ENCODE measurements at regions not wholly inside any gene's neighbourhood (a gene's known extent, or its start where the extent isn't known, plus 50 kb on each side); places are given as distances from the start of the nearest gene placed in this dataset.
"Not testable (repeated sequence)": the region's sequence is repeated elsewhere in the genome, so short reads cannot be mapped to it uniquely, and the experiment has no call there.

- TF ChIP-seq, protein P1, sequence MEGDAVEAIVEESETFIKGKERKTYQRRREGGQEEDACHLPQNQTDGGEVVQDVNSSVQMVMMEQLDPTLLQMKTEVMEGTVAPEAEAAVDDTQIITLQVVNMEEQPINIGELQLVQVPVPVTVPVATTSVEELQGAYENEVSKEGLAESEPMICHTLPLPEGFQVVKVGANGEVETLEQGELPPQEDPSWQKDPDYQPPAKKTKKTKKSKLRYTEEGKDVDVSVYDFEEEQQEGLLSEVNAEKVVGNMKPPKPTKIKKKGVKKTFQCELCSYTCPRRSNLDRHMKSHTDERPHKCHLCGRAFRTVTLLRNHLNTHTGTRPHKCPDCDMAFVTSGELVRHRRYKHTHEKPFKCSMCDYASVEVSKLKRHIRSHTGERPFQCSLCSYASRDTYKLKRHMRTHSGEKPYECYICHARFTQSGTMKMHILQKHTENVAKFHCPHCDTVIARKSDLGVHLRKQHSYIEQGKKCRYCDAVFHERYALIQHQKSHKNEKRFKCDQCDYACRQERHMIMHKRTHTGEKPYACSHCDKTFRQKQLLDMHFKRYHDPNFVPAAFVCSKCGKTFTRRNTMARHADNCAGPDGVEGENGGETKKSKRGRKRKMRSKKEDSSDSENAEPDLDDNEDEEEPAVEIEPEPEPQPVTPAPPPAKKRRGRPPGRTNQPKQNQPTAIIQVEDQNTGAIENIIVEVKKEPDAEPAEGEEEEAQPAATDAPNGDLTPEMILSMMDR (IDR thresholded peaks at IDR 0.05): no peak
Measured at GRCh38 chr10:45135443-45136198, 134.9 kb downstream of the ZNF22 start.

GRCh38 chr10:45136256-45136655 lies 135.5 kb downstream of the ZNF22 start:
- no peaks in the 10 kb centered on the region for H3K36me3 ChIP-seq
- no peak overlapping the region for H3K4me3 ChIP-seq
- no peak overlapping the region for H3K27ac ChIP-seq
- no peaks in the 10 kb centered on the region for H3K4me1 ChIP-seq
- DNase-seq (ENCODE audit: low spot score): no peak
- TF ChIP-seq, protein P1 (IDR thresholded peaks at IDR 0.05): no peak
- no peaks in the 10 kb centered on the region for H3K27me3 ChIP-seq
- H3K9me3 ChIP-seq: no peaks in the 10 kb centered on the region

More at GRCh38 chr10:45135443-45136198, 134.9 kb downstream of the ZNF22 start:
- no peaks in the 10 kb centered on the region for H3K4me1 ChIP-seq
- H3K27me3 ChIP-seq: no peaks in the 10 kb centered on the region
- no peak overlapping the region for H3K4me3 ChIP-seq
- H3K36me3 ChIP-seq: no peaks in the 10 kb centered on the region
- no peaks in the 10 kb centered on the region for H3K9me3 ChIP-seq
- no peak for DNase-seq (ENCODE audit: low spot score)
- H3K27ac ChIP-seq: no peak overlapping the region

DNA sequence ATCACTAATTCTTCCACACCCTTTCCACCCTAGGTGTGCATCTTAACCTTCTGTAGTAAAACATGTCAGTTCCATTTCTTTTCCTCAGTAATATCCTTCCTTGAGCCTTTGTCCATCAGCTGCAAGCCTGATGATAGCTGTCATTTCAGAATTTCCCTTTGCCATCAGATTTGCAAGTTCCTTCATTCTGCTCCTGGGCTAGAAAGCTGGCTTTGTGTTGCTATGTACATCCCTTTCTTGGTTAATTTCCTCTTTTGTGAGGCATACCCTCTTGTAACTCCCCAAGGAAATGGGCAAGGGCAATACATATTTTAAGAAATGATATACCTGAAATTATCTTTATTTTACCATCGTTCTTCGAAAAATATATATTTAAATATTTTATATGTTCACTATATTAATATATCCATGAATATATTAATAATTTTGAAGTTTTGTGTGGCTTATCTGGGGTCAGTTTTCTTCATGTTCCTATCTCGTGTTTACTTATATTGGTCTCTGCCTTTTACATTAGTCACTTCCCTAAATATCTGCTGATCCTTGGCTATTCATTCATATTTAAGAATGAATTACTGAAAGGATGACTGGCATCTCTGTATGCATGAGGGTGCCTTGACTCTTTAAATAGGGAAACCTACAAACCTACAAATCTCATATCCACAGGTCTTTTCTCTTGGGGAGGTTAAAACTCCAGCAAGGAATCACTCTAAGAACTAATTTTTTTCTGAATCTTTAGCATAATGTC lies 143.8 kb downstream of the ZNF22 start:
- Histone ChIP-seq H3K27me3 (no peaks in the 10 kb centered on the region), H3K4me3 (no peak overlapping the region), H3K36me3 (no peaks in the 10 kb centered on the region), H3K27ac (no peak overlapping the region), H3K4me1 (no peaks in the 10 kb centered on the region), H3K9me3 (no peaks in the 10 kb centered on the region)
- no peak for DNase-seq (ENCODE audit: low spot score)
- TF ChIP-seq, protein P1 (IDR thresholded peaks at IDR 0.05): no peak

DNA sequence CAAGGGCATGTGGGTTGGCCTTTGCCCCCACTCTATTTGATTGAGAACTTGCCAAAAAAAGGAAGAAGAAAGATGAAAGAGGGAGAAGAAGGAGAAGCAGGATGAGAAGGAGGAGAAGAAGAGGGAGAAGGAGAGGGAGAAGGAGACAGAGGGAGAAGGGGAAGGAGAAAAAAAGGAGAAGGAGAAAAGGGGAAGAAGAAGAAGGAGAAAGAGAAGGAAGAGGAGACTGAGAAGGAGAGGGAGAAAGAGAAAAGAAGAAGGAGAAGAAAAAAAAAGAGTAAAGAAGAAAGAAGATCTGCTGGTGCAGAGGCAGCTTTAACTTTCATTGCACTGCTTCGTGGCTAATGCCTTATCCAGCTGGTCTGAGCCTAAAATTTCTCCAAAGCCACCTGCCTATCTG lies 144.4 kb downstream of the ZNF22 start:
- not testable (repeated sequence) for H3K4me3 ChIP-seq; H3K27ac ChIP-seq; H3K9me3 ChIP-seq; H3K27me3 ChIP-seq; H3K4me1 ChIP-seq; DNase-seq (ENCODE audit: low spot score); H3K36me3 ChIP-seq

- H3K27ac ChIP-seq: no peak overlapping the region
- H3K4me3 ChIP-seq: no peak overlapping the region
- TF ChIP-seq, protein P1 (IDR thresholded peaks at IDR 0.05): no peak
- H3K36me3 ChIP-seq: no peaks in the 10 kb centered on the region
- no peak for DNase-seq (ENCODE audit: low spot score)
- no peaks in the 10 kb centered on the region for H3K27me3 ChIP-seq
- no peaks in the 10 kb centered on the region for H3K9me3 ChIP-seq
- no peaks in the 10 kb centered on the region for H3K4me1 ChIP-seq
Measured at GRCh38 chr10:45147000-45147399, 146.3 kb downstream of the ZNF22 start.

GRCh38 chr10:45150997-45151396 lies 150.3 kb downstream of the ZNF22 start:
- Histone ChIP-seq H3K27me3 (no peaks in the 10 kb centered on the region), H3K4me1 (no peaks in the 10 kb centered on the region), H3K36me3 (no peaks in the 10 kb centered on the region), H3K4me3 (no peak overlapping the region), H3K27ac (no peak overlapping the region), H3K9me3 (no peaks in the 10 kb centered on the region)
- TF ChIP-seq, protein P1 (IDR thresholded peaks at IDR 0.05): no peak
- DNase-seq (ENCODE audit: low spot score): no peak

Measured in right atrium auricular region (tissue), 2 donors.